ENCODE measurements at regions not wholly inside any gene's neighbourhood (a gene's known extent, or its start where the extent isn't known, plus 50 kb on each side); places are given as distances from the start of the nearest gene placed in this dataset.

DNA sequence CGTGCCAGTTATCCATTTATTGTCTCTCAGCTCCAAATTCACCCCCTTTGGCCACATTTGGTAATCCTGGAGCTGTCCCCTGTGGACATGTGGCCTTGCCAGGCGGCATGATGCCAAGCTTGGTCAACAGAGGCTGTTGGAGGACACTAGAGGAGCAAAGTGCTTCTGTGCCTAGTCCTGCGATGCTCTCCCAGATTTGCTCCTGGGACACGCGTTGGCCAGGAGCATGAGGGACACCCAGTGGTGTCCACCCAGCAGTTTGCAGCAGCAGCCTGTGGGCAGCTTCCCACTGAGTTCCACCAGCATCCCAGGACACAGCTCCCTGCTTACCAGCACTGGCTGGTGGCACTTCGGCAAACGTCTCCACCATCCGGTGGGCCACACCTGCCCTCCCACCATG is 55.5 kb upstream of the STEAP1B start:
- TF ChIP-seq, protein P1, sequence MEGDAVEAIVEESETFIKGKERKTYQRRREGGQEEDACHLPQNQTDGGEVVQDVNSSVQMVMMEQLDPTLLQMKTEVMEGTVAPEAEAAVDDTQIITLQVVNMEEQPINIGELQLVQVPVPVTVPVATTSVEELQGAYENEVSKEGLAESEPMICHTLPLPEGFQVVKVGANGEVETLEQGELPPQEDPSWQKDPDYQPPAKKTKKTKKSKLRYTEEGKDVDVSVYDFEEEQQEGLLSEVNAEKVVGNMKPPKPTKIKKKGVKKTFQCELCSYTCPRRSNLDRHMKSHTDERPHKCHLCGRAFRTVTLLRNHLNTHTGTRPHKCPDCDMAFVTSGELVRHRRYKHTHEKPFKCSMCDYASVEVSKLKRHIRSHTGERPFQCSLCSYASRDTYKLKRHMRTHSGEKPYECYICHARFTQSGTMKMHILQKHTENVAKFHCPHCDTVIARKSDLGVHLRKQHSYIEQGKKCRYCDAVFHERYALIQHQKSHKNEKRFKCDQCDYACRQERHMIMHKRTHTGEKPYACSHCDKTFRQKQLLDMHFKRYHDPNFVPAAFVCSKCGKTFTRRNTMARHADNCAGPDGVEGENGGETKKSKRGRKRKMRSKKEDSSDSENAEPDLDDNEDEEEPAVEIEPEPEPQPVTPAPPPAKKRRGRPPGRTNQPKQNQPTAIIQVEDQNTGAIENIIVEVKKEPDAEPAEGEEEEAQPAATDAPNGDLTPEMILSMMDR (IDR thresholded peaks at IDR 0.05 in 2 of 3, conservative IDR thresholded peaks at IDR 0.05 in 1 of 3; ENCODE audit: borderline replicate concordance in 1 of 3, insufficient read depth in 1 of 3, low read depth in 2 of 3, low read length in 2 of 3) = no peak
- TF ChIP-seq, protein P2, sequence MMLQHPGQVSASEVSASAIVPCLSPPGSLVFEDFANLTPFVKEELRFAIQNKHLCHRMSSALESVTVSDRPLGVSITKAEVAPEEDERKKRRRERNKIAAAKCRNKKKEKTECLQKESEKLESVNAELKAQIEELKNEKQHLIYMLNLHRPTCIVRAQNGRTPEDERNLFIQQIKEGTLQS (IDR thresholded peaks at IDR 0.05) = no peak
- TF ChIP-seq POLR2AphosphoS5 (IDR thresholded peaks at IDR 0.05; ENCODE audit: low read depth, low read length) (no peak), POLR2A (IDR thresholded peaks at IDR 0.05; ENCODE audit: borderline replicate concordance, extremely low read depth, insufficient read depth, insufficient read length) (no peak), EZH2phosphoT487 (IDR thresholded peaks at IDR 0.05; ENCODE audit: borderline replicate concordance) (no peak), SP1 (IDR thresholded peaks at IDR 0.05; ENCODE audit: low read depth) (no peak), ZFX (IDR thresholded peaks at IDR 0.05) (no peak)
- TF ChIP-seq, protein P3, sequence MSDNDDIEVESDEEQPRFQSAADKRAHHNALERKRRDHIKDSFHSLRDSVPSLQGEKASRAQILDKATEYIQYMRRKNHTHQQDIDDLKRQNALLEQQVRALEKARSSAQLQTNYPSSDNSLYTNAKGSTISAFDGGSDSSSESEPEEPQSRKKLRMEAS (IDR thresholded peaks at IDR 0.05) = no peak

Measured in HCT116 (cell line).